GM20000 (cell line): ENCODE measurements at regions not wholly inside any gene's neighbourhood (a gene's known extent, or its start where the extent isn't known, plus 50 kb on each side); places are given as distances from the start of the nearest gene placed in this dataset.
"Not testable (repeated sequence)": the region's sequence is repeated elsewhere in the genome, so short reads cannot be mapped to it uniquely, and the experiment has no call there.

Source experiments
- DNase-seq: peaks from one replicate; pipeline ENCODE4 v3.0.0; 2012; ENCODE audit warnings: low spot score
- CTCF ChIP-seq: IDR thresholded peaks from 2 replicates; pipeline ENCODE4 v1.5.1; 2012; ENCODE audit warnings: mild to moderate bottlenecking, control low read depth; ENCODE audit errors: extremely low read depth, missing control alignments

- DNase-seq: no peak
- TF ChIP-seq CTCF: no peak
These were observed 317.4 kb downstream of the BMPER start for GRCh38 chr7:34222722-34223121.

DNA sequence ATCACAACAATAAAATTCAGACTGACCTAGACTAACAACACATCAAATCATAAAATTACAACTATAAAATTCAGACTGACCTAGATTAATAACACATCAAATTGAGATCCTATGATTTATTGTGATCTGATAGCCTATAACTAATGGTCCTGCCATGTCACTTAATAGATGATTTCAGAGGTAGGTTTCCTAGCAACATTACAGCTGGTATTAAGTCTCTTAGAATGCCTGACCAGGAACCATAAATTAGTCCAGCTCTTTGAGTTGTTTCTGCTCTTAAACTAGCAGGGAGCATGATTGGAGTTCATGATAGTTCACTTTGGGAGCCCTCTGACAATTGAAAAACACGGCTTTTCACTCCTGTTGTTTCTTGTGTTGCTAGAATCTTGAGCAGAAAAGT is 318.9 kb downstream of the BMPER start:
- no peak for DNase-seq
- no peak for TF ChIP-seq CTCF

DNA sequence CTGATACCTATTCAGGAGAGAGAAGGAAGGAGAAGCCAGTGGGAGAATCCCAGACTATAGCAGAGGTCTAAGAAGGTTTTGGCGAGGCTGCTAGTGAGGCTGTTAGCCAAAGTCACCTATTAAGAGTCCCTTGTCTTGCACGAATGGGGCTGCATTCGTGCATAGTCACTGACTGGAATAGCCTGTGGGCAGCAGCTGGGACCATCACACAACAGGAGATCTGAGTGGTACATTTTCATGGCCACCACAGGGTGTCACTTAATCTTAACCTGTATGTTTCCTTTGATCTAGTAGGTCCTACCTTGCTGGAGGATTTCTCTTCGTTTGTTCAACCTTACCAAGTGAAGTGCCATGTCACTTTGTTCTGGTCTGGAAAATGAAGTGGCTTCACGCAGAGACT is 319.9 kb downstream of the BMPER start:
- no peak for DNase-seq
- no peak for TF ChIP-seq CTCF

DNA sequence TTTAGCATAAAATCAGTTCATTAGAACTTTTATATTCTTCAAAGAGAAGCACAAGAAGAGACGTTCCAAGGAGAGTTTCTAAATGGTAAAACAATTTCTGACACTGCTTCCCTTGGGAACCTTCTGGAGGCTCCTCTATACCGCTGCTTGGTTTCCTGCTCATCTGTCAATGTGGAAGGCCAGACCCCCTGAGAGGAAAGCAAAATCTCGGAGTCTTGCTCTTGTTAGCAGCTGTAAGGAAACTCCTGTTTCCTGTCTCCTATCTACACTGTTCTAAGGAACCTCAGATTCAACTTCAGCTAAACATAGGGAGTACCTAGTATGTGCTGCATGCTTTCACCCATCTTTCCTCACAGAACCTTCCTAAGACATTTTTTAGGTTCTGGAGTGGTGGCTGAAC is 322.2 kb downstream of the BMPER start:
- DNase-seq: no peak
- TF ChIP-seq CTCF: no peak

- not testable (repeated sequence) for DNase-seq
These were observed 329.8 kb downstream of the BMPER start for GRCh38 chr7:34235101-34235500.

DNA sequence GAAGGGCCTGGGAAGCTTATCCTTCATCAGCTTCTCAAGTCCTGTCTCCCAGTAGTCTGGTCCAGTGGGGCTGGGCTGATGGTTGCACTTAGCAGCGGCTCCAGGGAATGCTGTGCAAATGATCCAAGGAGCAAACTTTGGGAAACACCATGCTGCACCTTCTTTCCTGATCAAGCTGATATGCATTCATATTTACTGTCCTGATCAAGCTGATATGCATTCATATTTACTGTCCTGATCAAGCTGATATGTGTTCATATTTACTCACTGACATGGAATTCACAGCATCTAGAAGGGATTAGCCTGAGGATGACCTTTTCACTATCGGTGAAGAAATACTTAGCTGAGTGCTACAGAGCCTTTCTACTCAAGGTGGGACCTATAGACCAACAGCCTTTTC is 330.7 kb downstream of the BMPER start:
- no peak for DNase-seq
- no peak for TF ChIP-seq CTCF

GRCh38 chr7:34236839-34237492 is 331.6 kb downstream of the BMPER start:
- DNase-seq: no peak
- no peak for TF ChIP-seq CTCF

DNA sequence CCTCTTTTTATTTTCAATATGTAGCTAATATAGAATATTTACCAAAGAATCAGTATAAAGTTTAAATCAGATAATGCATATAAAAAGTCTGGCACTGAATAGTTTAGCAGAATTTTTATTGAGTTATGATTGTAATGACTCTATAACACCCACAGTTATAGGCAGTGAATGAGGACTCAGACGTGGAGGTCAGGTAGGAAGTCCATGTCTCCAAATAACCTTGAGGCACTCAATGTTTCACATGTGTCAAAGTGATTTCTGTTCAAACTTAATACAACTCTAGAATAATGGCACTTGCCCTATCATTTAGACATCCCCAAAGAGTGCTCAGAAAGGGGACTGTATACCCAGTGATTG is 332.1 kb downstream of the BMPER start:
- TF ChIP-seq CTCF: no peak
- DNase-seq: no peak
